HL-60 (cell line): ENCODE measurements at regions not wholly inside any gene's neighbourhood (a gene's known extent, or its start where the extent isn't known, plus 50 kb on each side); places are given as distances from the start of the nearest gene placed in this dataset.

ENCODE experiments used
- DNase-seq, 2 experiments: peaks; one replicate each; pipeline ENCODE4 v3.0.0-alpha.2; 2010 to 2020; ENCODE audit warnings: low read depth in 1 of 2, low spot score in 1 of 2
- H3K27ac ChIP-seq: fragments of 250-450 bp; sonication (Bioruptor Pico); replicated peaks from 2 replicates; pipeline ENCODE4 v1.5.1; 2020; ENCODE audit warnings: mild to moderate bottlenecking, moderate library complexity
- H3K27me3 ChIP-seq: fragments of 250-450 bp; sonication (Bioruptor Pico); 2 replicates; pipeline ENCODE4 v1.5.1; 2021; ENCODE audit warnings: mild to moderate bottlenecking, moderate library complexity; ENCODE audit not compliant: insufficient read depth, poor library complexity, severe bottlenecking
- H3K4me3 ChIP-seq: replicated peaks from 2 replicates; pipeline ENCODE4 v1.5.1; 2011; ENCODE audit warnings: mild to moderate bottlenecking, control low read depth, low read length; ENCODE audit not compliant: insufficient read depth
- CTCF ChIP-seq: IDR thresholded peaks from one replicate; pipeline ENCODE4 v1.5.1; 2011; ENCODE audit warnings: low read length, control low read depth, inconsistent platforms; ENCODE audit not compliant: insufficient read depth
- GABPA ChIP-seq: IDR thresholded peaks from 2 replicates; pipeline ENCODE4 v1.6.1; 2012; ENCODE audit warnings: low read depth
- POLR2AphosphoS5 ChIP-seq: IDR thresholded peaks from 2 replicates; pipeline ENCODE4 v1.6.1; 2012; ENCODE audit warnings: low read depth
- REST ChIP-seq: IDR thresholded peaks from 2 replicates; pipeline ENCODE4 v1.6.1; 2012; ENCODE audit warnings: low read depth; ENCODE audit not compliant: insufficient replicate concordance
- SPI1 ChIP-seq: IDR thresholded peaks from 2 replicates; pipeline ENCODE4 v1.6.1; 2012; ENCODE audit warnings: low read depth, mild to moderate bottlenecking, borderline replicate concordance

- DNase-seq, result no peak
- Histone ChIP-seq H3K27ac (no peak overlapping the region), H3K27me3 (no peaks in the 10 kb centered on the region), H3K4me3 (no peak overlapping the region)
- no peak for TF ChIP-seq CTCF
Observed at GRCh38 chr1:2881556-2881955, 80.1 kb upstream of the TTC34 start.

GRCh38 chr1:2882966-2883696, 81.6 kb upstream of the TTC34 start:
- Histone ChIP-seq H3K27me3 (no peaks in the 10 kb centered on the region), H3K4me3 (no peak overlapping the region), H3K27ac (no peak overlapping the region)
- no peak for DNase-seq
- no peak for TF ChIP-seq CTCF
- no peak for TF ChIP-seq REST
- no peak for TF ChIP-seq GABPA
- no peak for TF ChIP-seq SPI1
- no peak for TF ChIP-seq POLR2AphosphoS5

GRCh38 chr1:2885001-2885400, 83.5 kb upstream of the TTC34 start:
- Histone ChIP-seq H3K4me3 (no peak overlapping the region), H3K27me3 (no peaks in the 10 kb centered on the region), H3K27ac (no peak overlapping the region)
- TF ChIP-seq GABPA (no peak), SPI1 (no peak), POLR2AphosphoS5 (no peak), CTCF (no peak), REST (no peak)
- DNase-seq, result no peak

- DNase-seq, result no peak
- H3K4me3 ChIP-seq, result no peak overlapping the region
- H3K27me3 ChIP-seq, result no peaks in the 10 kb centered on the region
- H3K27ac ChIP-seq, result no peak overlapping the region
- TF ChIP-seq SPI1 (no peak), CTCF (no peak), REST (no peak), POLR2AphosphoS5 (no peak), GABPA (no peak)
Observed at GRCh38 chr1:2886631-2887030, 85.1 kb upstream of the TTC34 start.
